ENCODE measurements at regions not wholly inside any gene's neighbourhood (a gene's known extent, or its start where the extent isn't known, plus 50 kb on each side); places are given as distances from the start of the nearest gene placed in this dataset.

DNA sequence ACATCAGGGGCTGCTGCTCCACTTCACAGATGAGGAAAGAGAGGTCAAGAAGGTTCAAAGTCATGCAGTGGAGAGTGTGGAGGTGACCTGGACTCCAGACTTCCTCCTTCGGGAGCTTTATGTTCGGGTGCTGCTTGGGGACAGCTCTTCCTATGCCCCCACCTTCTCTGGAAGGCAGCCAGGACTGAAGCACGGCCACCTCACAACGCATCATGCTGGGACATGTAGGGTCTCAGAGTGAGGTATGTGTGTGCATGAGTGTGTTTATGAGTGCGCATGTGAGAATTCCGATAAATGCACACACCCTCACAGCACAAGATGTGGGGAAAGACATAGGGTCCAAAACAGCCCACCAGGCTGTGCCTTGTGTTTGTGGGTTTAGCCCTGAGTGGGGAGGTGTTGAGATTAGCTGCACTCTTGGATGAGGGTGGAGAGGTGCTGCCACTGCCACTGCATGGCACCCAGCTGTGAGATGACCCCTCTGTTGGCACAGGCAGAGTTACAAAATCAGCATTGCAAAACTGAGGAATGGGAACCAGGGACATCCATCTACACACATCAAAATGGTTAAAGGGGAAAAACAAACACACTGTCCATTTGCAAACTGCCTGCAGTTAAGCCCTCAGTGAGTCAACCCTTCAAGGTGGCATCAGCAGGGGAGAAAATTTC is 367.4 kb downstream of the SEC14L1 start:
- TF ChIP-seq, protein P1, sequence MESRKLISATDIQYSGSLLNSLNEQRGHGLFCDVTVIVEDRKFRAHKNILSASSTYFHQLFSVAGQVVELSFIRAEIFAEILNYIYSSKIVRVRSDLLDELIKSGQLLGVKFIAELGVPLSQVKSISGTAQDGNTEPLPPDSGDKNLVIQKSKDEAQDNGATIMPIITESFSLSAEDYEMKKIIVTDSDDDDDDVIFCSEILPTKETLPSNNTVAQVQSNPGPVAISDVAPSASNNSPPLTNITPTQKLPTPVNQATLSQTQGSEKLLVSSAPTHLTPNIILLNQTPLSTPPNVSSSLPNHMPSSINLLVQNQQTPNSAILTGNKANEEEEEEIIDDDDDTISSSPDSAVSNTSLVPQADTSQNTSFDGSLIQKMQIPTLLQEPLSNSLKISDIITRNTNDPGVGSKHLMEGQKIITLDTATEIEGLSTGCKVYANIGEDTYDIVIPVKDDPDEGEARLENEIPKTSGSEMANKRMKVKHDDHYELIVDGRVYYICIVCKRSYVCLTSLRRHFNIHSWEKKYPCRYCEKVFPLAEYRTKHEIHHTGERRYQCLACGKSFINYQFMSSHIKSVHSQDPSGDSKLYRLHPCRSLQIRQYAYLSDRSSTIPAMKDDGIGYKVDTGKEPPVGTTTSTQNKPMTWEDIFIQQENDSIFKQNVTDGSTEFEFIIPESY (IDR thresholded peaks at IDR 0.05) = no peak
- TF ChIP-seq, protein P2, sequence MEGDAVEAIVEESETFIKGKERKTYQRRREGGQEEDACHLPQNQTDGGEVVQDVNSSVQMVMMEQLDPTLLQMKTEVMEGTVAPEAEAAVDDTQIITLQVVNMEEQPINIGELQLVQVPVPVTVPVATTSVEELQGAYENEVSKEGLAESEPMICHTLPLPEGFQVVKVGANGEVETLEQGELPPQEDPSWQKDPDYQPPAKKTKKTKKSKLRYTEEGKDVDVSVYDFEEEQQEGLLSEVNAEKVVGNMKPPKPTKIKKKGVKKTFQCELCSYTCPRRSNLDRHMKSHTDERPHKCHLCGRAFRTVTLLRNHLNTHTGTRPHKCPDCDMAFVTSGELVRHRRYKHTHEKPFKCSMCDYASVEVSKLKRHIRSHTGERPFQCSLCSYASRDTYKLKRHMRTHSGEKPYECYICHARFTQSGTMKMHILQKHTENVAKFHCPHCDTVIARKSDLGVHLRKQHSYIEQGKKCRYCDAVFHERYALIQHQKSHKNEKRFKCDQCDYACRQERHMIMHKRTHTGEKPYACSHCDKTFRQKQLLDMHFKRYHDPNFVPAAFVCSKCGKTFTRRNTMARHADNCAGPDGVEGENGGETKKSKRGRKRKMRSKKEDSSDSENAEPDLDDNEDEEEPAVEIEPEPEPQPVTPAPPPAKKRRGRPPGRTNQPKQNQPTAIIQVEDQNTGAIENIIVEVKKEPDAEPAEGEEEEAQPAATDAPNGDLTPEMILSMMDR (IDR thresholded peaks at IDR 0.05; ENCODE audit: low read depth, low read length, missing input control) = no peak
- TF ChIP-seq FOXA1 (IDR thresholded peaks at IDR 0.05) = no peak

All from liver (tissue), 2 donors.